ENCODE measurements at regions not wholly inside any gene's neighbourhood (a gene's known extent, or its start where the extent isn't known, plus 50 kb on each side); places are given as distances from the start of the nearest gene placed in this dataset.
"Not testable (repeated sequence)": the region's sequence is repeated elsewhere in the genome, so short reads cannot be mapped to it uniquely, and the experiment has no call there.

GRCh38 chr10:118805146-118805545 lies 50.4 kb upstream of the CACUL1 start:
- DNase-seq, result no peak

- no peak for DNase-seq
These were observed 52.9 kb upstream of the CACUL1 start for GRCh38 chr10:118807512-118808305.

GRCh38 chr10:118808601-118809356 lies 54.0 kb upstream of the CACUL1 start:
- no peak for DNase-seq

GRCh38 chr10:118809357-118810220 lies 54.8 kb upstream of the CACUL1 start:
- DNase-seq, result no peak

GRCh38 chr10:118810796-118811505 lies 56.2 kb upstream of the CACUL1 start:
- no peak for DNase-seq

- no peak for DNase-seq
These were observed 57.1 kb upstream of the CACUL1 start for GRCh38 chr10:118811675-118812392.

- DNase-seq, result no peak
These were observed 57.6 kb upstream of the CACUL1 start for GRCh38 chr10:118812393-118812740.

- DNase-seq, result not testable (repeated sequence)
These were observed 58.2 kb upstream of the CACUL1 start for GRCh38 chr10:118813001-118813400.

GRCh38 chr10:118816471-118817168 lies 61.9 kb upstream of the CACUL1 start:
- DNase-seq, result no peak

- DNase-seq, result no peak
These were observed 62.7 kb upstream of the CACUL1 start for GRCh38 chr10:118817328-118818068.

GRCh38 chr10:118818621-118819221 lies 64.0 kb upstream of the CACUL1 start:
- DNase-seq, result no peak

- DNase-seq, result no peak
These were observed 65.8 kb upstream of the CACUL1 start for GRCh38 chr10:118820326-118821116.

GRCh38 chr10:118823256-118823907 lies 68.6 kb upstream of the CACUL1 start:
- DNase-seq, result no peak

GRCh38 chr10:118827053-118827452 lies 72.3 kb upstream of the CACUL1 start:
- DNase-seq, result no peak

- no peak for DNase-seq
These were observed 72.8 kb upstream of the CACUL1 start for GRCh38 chr10:118827466-118828155.

- no peak for DNase-seq
These were observed 77.5 kb upstream of the CACUL1 start for GRCh38 chr10:118832241-118832651.

GRCh38 chr10:118834370-118834769 lies 79.6 kb upstream of the CACUL1 start:
- not testable (repeated sequence) for DNase-seq

Measured in T-helper 9 cell (primary cell).